NB4 (cell line): ENCODE measurements at regions not wholly inside any gene's neighbourhood (a gene's known extent, or its start where the extent isn't known, plus 50 kb on each side); places are given as distances from the start of the nearest gene placed in this dataset.

ENCODE experiments used
- DNase-seq: peaks from one replicate; pipeline ENCODE4 v3.0.0; 2010; ENCODE audit warnings: low read depth
- H3K4me3 ChIP-seq: one replicate; pipeline ENCODE4 v1.5.1; 2011; ENCODE audit warnings: mild to moderate bottlenecking, low read depth, low read length, moderate library complexity
- CTCF ChIP-seq: IDR thresholded peaks from one replicate; pipeline ENCODE4 v1.5.1; 2012; ENCODE audit warnings: low read depth, low read length
- MYC ChIP-seq: IDR thresholded peaks from 2 replicates; pipeline ENCODE4 v1.6.1; 2011; ENCODE audit warnings: low read depth, low read length
- POLR2A ChIP-seq: IDR thresholded peaks from 2 replicates; pipeline ENCODE4 v1.6.1; 2011; ENCODE audit warnings: mild to moderate bottlenecking; ENCODE audit not compliant: insufficient read length; ENCODE audit errors: extremely low read depth
- TF ChIP-seq, protein P1 (sequence below): IDR thresholded peaks from 2 replicates; pipeline ENCODE4 v1.6.1; 2011; ENCODE audit warnings: low read depth, low read length

DNA sequence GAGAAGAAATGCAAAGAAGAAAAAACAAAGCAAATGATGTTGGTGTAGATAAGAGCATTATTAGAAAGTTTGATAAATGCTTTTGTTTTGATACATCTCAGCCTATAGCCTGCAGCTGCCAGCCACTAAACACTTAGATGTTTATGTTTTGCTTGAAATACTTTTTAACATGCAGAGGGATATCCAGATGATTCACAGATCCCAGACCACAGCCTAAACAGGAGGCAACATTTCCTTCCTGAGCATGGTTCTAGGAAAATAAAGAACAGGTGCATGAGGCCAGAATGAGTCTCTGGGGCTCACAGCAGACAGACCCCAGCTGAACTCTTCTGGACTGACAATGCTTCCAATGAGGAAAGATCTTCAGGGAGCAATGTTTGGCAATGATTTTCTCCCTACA is 103.7 kb upstream of the EEA1 start:
- H3K4me3 ChIP-seq: no peak overlapping the region
- TF ChIP-seq CTCF (no peak), MYC (no peak), POLR2A (no peak)
- TF ChIP-seq, protein P1, sequence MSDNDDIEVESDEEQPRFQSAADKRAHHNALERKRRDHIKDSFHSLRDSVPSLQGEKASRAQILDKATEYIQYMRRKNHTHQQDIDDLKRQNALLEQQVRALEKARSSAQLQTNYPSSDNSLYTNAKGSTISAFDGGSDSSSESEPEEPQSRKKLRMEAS: no peak
- DNase-seq: no peak

DNA sequence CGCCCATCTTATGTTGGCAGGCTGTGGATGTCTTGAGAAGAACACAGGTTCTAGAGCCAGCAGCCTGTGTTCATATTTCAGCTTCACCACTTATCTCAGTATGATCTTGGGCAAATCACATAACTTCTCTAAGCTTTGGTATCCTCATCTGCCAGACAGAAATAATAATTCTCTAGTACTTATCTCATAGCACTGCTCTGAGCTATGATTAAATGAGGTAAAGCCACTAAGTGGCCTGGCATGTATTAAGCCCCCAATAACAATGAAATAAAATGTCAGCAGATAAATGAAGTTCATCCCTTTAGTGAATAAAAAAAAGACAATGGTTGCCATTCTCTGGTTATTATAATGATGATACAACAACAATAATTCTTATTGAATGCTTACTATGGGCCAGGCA is 104.9 kb upstream of the EEA1 start:
- no peak for DNase-seq
- H3K4me3 ChIP-seq: no peak overlapping the region
- TF ChIP-seq, protein P1: no peak
- TF ChIP-seq CTCF (no peak), MYC (no peak), POLR2A (no peak)

DNA sequence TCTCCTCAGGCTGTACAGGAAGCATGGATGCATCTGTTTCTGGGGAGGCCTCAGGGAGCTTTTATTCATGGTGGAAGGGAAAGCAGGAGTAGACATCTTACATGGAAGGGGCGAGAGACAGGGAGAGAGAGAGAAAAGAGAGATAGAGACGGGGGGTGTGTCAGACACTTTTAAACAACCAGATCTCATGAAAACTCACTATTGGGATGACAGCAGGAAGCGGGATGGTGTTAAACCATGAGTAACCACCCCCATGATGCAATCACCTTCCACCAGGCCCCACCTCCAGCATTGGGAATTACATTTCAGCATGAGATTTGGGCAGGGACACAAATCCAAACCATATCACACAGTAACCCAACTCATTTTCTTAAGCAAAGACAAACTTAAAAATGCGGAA is 110.0 kb upstream of the EEA1 start:
- TF ChIP-seq POLR2A: no peak
- no peak for TF ChIP-seq MYC
- TF ChIP-seq, protein P1: no peak
- no peak for TF ChIP-seq CTCF
- DNase-seq: peak; percentile 15
- no peak overlapping the region for H3K4me3 ChIP-seq

GRCh38 chr12:93039930-93040329 is 110.8 kb upstream of the EEA1 start:
- H3K4me3 ChIP-seq: no peak overlapping the region
- TF ChIP-seq CTCF (no peak), POLR2A (no peak), MYC (no peak)
- TF ChIP-seq, protein P1: no peak
- DNase-seq: no peak

DNA sequence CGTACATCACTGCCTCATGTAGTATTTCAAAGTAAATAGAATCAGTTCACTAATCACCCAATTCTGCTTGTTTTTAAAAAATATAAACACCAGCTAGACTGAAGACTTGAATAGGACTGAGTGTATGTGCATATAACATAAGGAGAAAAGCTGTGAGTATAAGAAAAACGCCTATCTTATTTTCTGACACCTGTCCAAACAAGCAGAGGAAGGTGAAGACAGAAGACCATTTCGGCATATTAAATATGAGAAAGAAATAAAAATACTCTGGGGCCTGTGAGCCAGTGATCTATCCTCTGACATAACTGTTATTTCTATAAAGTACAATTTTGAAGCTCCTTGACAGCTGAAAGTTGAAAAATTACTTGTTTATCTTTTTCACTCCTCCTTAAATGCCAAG is 111.3 kb upstream of the EEA1 start:
- no peak for DNase-seq
- TF ChIP-seq CTCF (no peak), MYC (no peak), POLR2A (no peak)
- TF ChIP-seq, protein P1: no peak
- no peak overlapping the region for H3K4me3 ChIP-seq

- H3K4me3 ChIP-seq: no peak overlapping the region
- no peak for DNase-seq
- no peak for TF ChIP-seq CTCF
- TF ChIP-seq MYC: no peak
- TF ChIP-seq, protein P1: no peak
- no peak for TF ChIP-seq POLR2A
Measured at GRCh38 chr12:93041416-93041815, 112.3 kb upstream of the EEA1 start.
